Upper lobe of left lung (tissue), 6 donors: ENCODE measurements at regions not wholly inside any gene's neighbourhood (a gene's known extent, or its start where the extent isn't known, plus 50 kb on each side); places are given as distances from the start of the nearest gene placed in this dataset.

Experiments
- ATAC-seq, 2 donors: fragments of 200-7000 bp; cut with Tn5 transposase; one replicate each; pipeline ENCODE4 v1.9.1; 2022; ENCODE audit warnings: mild to moderate bottlenecking in 2 of 2, moderate library complexity in 2 of 2; ENCODE audit not compliant: low FRiP score in 2 of 2
- DNase-seq, 2 donors: peaks; one replicate each; pipeline ENCODE4 v3.0.0-alpha.2; 2019 to 2020
- H3K27ac ChIP-seq, 4 donors: fragments of 200-600 bp; sonication (generic); one replicate each; pipeline ENCODE4 v1.5.1; 2016 to 2019
- H3K27me3 ChIP-seq, 4 donors: fragments of 200-600 bp; sonication (generic); one replicate each; pipeline ENCODE4 v1.5.1; 2017 to 2019
- H3K36me3 ChIP-seq, 4 donors: fragments of 200-600 bp; sonication (generic); one replicate each; pipeline ENCODE4 v1.5.1; 2016 to 2019
- H3K4me1 ChIP-seq, 4 donors: fragments of 200-600 bp; sonication (generic); one replicate each; pipeline ENCODE4 v1.5.1; 2018 to 2019
- H3K4me3 ChIP-seq, 4 donors: fragments of 200-600 bp; sonication (generic); one replicate each; pipeline ENCODE4 v1.5.1; 2017 to 2019; ENCODE audit warnings: mild to moderate bottlenecking in 2 of 4, moderate library complexity in 1 of 4
- H3K9me3 ChIP-seq, 4 donors: fragments of 200-600 bp; sonication (generic); one replicate each; pipeline ENCODE4 v1.5.1; 2018 to 2019
- EP300 ChIP-seq, 4 donors: sonication (generic); formaldehyde crosslinking; IDR thresholded peaks; one replicate each; pipeline ENCODE4 v1.5.1; 2017; ENCODE audit warnings: antibody characterized with exemption in 4 of 4, control low read depth in 2 of 4
- POLR2A ChIP-seq, 4 donors: fragments of 450-650 bp; IDR thresholded peaks; one replicate each; pipeline ENCODE4 v1.5.1; 2016 to 2017; ENCODE audit warnings: antibody characterized with exemption in 4 of 4, mild to moderate bottlenecking in 2 of 4
- POLR2AphosphoS5 ChIP-seq, 2 donors: sonication (generic); formaldehyde crosslinking; IDR thresholded peaks; one replicate each; pipeline ENCODE4 v1.5.1; 2017; ENCODE audit warnings: antibody characterized with exemption in 2 of 2
- WGBS, 2 donors: methylation state at CpG; one replicate each; pipeline ENCODE4 v1.1.5; 2017 to 2018; 5-methylcytosine and 5-hydroxymethylcytosine counted together
- TF ChIP-seq, protein P1 (sequence below), 6 experiments: fragments of 450-650 bp in 4 of 6; fragments of 200-600 bp in 2 of 6; sonication (generic) in 2 of 6; IDR thresholded peaks; one replicate each; pipeline ENCODE4 v1.5.1; 2016 to 2019; ENCODE audit warnings: antibody characterized with exemption in 6 of 6
- donor health status: DM: no; HTN: no; CAD: no; lungs with moderate emphysema.
- donor health status: DM: no; HTN: yes; CAD: no; lungs with severe emphysema.

DNA sequence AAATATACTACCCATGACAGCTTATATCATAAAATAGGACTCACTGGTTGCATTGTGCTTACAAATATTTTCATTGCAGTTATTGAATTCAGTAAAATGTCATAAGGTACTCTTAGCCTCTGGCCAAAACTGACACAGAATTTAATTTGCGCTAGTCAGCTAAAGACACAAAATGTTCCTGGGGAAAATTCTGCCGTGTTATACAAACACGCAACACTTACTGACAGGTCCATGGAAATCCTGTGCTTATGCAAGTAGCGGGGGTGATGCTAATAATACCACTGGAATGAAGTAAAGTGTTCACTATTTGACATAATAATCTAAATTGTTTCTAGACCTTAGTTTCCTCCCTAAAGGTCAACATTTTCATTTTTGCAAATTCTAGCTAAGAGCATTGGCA, 354.4 kb upstream of the RSPO3 start:
- Histone ChIP-seq H3K36me3 (no peaks in the 10 kb centered on the region), H3K27ac (no peak overlapping the region), H3K4me1 (no peaks in the 10 kb centered on the region), H3K27me3 (no peaks in the 10 kb centered on the region), H3K4me3 (no peak overlapping the region), H3K9me3 (no peaks in the 10 kb centered on the region)
- DNase-seq (no peak), ATAC-seq (no peak)
- TF ChIP-seq EP300 (IDR thresholded peaks at IDR 0.05) (no peak), POLR2AphosphoS5 (IDR thresholded peaks at IDR 0.05) (no peak), POLR2A (IDR thresholded peaks at IDR 0.05) (no peak)
- TF ChIP-seq, protein P1, sequence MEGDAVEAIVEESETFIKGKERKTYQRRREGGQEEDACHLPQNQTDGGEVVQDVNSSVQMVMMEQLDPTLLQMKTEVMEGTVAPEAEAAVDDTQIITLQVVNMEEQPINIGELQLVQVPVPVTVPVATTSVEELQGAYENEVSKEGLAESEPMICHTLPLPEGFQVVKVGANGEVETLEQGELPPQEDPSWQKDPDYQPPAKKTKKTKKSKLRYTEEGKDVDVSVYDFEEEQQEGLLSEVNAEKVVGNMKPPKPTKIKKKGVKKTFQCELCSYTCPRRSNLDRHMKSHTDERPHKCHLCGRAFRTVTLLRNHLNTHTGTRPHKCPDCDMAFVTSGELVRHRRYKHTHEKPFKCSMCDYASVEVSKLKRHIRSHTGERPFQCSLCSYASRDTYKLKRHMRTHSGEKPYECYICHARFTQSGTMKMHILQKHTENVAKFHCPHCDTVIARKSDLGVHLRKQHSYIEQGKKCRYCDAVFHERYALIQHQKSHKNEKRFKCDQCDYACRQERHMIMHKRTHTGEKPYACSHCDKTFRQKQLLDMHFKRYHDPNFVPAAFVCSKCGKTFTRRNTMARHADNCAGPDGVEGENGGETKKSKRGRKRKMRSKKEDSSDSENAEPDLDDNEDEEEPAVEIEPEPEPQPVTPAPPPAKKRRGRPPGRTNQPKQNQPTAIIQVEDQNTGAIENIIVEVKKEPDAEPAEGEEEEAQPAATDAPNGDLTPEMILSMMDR (IDR thresholded peaks at IDR 0.05), result no peak
- WGBS, 2 donors, result 46 to 54% methylated on average over 4 of the region's 4 CpGs

DNA sequence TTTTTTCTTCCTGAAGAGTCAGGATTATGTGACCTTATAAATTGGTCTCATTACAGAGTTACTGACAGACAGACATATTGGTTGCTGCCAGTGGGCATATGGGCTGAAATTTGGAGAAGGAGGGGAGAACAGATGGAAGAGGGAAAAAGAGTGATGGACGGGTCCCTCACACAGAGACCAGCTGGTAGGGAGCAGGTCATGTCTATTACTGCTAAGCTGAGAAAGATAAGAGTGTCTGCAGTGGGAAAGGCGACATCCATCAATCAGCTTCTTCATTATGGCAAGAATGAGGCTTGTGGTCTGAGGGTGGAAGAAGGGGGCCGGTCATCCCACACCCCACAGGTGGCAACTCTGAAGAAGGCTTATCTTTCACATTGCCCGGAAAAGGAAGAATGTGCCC, 353.8 kb upstream of the RSPO3 start:
- Histone ChIP-seq H3K4me3 (no peak overlapping the region), H3K36me3 (no peaks in the 10 kb centered on the region), H3K4me1 (no peaks in the 10 kb centered on the region), H3K9me3 (no peaks in the 10 kb centered on the region), H3K27ac (no peak overlapping the region), H3K27me3 (no peaks in the 10 kb centered on the region)
- WGBS, 2 donors, result 62 to 66% methylated on average over 4 of the region's 4 CpGs
- DNase-seq (no peak), ATAC-seq (no peak)
- TF ChIP-seq POLR2A (IDR thresholded peaks at IDR 0.05) (no peak), POLR2AphosphoS5 (IDR thresholded peaks at IDR 0.05) (no peak), EP300 (IDR thresholded peaks at IDR 0.05) (no peak)
- TF ChIP-seq, protein P1 (IDR thresholded peaks at IDR 0.05), result no peak

GRCh38 chr6:126766820-126767219, 351.7 kb upstream of the RSPO3 start:
- no peak overlapping the region for H3K27ac ChIP-seq

DNA sequence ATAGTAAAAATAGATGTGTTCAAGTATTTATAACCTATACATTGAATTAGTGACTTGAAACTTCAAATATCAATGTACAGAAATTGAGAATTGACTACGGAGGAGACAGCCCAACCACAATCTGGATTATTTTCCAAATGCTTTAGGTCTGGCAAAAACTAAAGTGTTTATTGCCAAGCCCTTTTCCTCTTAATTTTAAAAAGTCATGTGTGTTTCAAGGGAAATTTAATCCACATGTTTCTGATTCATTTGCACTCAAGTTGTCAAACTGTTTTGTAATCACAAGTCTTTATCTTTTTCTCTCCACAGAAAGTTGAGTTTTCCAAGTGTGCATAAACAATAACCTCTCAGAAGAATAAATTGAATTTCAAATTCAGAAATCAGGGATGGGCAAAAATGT, 350.8 kb upstream of the RSPO3 start:
- Histone ChIP-seq H3K27ac (no peak overlapping the region), H3K4me1 (no peaks in the 10 kb centered on the region), H3K27me3 (no peaks in the 10 kb centered on the region), H3K36me3 (no peaks in the 10 kb centered on the region), H3K4me3 (no peak overlapping the region), H3K9me3 (no peaks in the 10 kb centered on the region)
- TF ChIP-seq, protein P1 (IDR thresholded peaks at IDR 0.05), result no peak
- no peak for TF ChIP-seq POLR2AphosphoS5 (IDR thresholded peaks at IDR 0.05)
- DNase-seq (no peak), ATAC-seq (no peak)
- WGBS, 2 donors, result 74 to 78% methylated on average over 1 of the region's 1 CpG

More at GRCh38 chr6:126766820-126767219, 351.7 kb upstream of the RSPO3 start:
- ATAC-seq (no peak), DNase-seq (no peak)
- H3K36me3 ChIP-seq, result no peaks in the 10 kb centered on the region
- TF ChIP-seq POLR2AphosphoS5 (IDR thresholded peaks at IDR 0.05), result no peak
- TF ChIP-seq EP300 (IDR thresholded peaks at IDR 0.05), result no peak
- TF ChIP-seq, protein P1 (IDR thresholded peaks at IDR 0.05), result no peak
- no peaks in the 10 kb centered on the region for H3K27me3 ChIP-seq
- WGBS, 2 donors, result 78 to 83% methylated on average over 3 of the region's 3 CpGs
- H3K4me1 ChIP-seq, result no peaks in the 10 kb centered on the region
- no peak overlapping the region for H3K4me3 ChIP-seq
- no peaks in the 10 kb centered on the region for H3K9me3 ChIP-seq

DNA sequence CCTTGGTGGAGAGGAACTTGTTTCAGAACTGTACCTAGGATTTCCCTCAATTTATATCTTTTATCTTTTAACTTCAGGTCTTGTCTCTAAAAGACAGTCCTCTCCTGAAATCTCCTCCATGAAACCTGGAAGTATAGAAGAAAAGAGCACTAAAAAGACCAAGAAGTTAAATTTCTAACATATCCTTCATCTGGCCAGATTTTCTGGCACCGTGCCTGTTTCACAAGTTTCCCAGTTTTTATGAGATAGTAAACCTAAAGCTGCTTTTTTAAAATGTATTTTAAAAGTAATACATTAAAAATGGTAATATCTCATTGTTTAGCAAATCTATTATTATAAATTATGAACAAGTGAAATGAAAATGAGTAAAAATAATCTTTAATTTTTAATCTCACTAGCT, 348.3 kb upstream of the RSPO3 start:
- TF ChIP-seq POLR2AphosphoS5 (IDR thresholded peaks at IDR 0.05) (no peak), POLR2A (IDR thresholded peaks at IDR 0.05) (no peak), EP300 (IDR thresholded peaks at IDR 0.05) (no peak)
- TF ChIP-seq, protein P1 (IDR thresholded peaks at IDR 0.05), result no peak
- no peak for DNase-seq
- WGBS, 2 donors, result 49 to 57% methylated on average over 1 of the region's 1 CpG
- Histone ChIP-seq H3K27me3 (no peaks in the 10 kb centered on the region), H3K4me3 (no peak overlapping the region), H3K9me3 (no peaks in the 10 kb centered on the region), H3K36me3 (no peaks in the 10 kb centered on the region), H3K4me1 (no peaks in the 10 kb centered on the region), H3K27ac (no peak overlapping the region)
- ATAC-seq, result no peak
